ENCODE measurements at regions not wholly inside any gene's neighbourhood (a gene's known extent, or its start where the extent isn't known, plus 50 kb on each side); places are given as distances from the start of the nearest gene placed in this dataset.

DNA sequence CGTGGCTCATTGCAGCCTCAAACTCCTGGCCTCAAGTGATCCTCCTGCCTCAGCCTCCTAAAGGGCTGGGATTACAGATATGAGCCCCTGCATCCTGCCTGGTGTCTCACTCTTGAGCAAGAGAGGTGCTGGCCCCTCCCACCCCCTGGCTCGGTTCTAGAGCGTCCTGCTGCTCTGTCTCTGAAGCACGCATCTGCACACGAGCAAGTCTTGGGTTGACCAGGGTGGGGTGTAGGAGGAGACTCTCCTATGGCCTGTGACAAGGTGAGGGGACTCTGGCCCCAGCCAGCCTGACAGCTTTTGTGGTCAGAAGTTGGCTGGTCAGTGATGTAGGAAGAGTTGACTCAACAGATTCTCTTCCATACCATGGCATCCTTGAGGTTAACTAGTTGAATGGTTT is 110.7 kb upstream of the CARD11 start:
- TF ChIP-seq, protein P1, sequence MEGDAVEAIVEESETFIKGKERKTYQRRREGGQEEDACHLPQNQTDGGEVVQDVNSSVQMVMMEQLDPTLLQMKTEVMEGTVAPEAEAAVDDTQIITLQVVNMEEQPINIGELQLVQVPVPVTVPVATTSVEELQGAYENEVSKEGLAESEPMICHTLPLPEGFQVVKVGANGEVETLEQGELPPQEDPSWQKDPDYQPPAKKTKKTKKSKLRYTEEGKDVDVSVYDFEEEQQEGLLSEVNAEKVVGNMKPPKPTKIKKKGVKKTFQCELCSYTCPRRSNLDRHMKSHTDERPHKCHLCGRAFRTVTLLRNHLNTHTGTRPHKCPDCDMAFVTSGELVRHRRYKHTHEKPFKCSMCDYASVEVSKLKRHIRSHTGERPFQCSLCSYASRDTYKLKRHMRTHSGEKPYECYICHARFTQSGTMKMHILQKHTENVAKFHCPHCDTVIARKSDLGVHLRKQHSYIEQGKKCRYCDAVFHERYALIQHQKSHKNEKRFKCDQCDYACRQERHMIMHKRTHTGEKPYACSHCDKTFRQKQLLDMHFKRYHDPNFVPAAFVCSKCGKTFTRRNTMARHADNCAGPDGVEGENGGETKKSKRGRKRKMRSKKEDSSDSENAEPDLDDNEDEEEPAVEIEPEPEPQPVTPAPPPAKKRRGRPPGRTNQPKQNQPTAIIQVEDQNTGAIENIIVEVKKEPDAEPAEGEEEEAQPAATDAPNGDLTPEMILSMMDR (IDR thresholded peaks at IDR 0.05), result no peak
- TF ChIP-seq POLR2A (IDR thresholded peaks at IDR 0.05), result no peak
